ENCODE measurements at regions not wholly inside any gene's neighbourhood (a gene's known extent, or its start where the extent isn't known, plus 50 kb on each side); places are given as distances from the start of the nearest gene placed in this dataset.

DNA sequence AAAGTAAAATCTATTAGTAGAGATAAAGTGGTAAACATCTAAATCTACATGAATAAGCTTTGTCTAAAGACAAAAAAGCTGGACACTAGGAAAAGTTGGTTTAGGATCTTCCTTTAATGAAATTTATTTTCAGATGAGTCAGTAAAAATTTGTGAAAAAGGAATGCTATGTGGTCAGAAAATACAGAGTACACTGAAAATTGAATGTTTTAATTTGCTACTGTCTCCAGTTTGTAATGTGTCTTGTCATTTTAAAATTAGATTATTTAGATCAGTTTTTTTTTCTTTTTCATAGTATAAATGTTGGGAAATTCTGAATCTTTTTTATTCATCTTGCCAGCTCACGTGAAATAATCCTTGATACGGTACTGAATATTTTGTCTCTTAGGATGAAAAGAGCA is 56.9 kb downstream of the SLITRK6 start:
- DNase-seq: no peak

DNA sequence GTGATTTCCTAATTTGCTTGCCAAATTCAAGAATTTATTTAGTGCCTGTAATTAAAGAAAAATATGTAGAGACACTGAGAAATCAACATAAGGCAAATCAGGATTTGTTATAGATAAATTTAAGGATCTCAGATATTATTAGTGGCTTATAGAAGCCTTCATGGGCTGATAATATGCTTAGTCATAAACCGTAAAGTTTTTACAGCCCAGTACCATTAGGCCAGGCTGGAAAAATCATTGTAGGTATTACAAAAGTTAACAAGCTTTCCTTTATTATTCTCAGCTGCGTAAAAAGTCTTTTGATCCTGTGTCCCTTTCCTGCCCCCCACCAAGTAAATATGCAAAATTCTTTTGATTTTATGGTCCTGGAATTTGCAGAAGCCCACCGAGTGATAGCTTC is 58.2 kb downstream of the SLITRK6 start:
- no peak for DNase-seq

DNA sequence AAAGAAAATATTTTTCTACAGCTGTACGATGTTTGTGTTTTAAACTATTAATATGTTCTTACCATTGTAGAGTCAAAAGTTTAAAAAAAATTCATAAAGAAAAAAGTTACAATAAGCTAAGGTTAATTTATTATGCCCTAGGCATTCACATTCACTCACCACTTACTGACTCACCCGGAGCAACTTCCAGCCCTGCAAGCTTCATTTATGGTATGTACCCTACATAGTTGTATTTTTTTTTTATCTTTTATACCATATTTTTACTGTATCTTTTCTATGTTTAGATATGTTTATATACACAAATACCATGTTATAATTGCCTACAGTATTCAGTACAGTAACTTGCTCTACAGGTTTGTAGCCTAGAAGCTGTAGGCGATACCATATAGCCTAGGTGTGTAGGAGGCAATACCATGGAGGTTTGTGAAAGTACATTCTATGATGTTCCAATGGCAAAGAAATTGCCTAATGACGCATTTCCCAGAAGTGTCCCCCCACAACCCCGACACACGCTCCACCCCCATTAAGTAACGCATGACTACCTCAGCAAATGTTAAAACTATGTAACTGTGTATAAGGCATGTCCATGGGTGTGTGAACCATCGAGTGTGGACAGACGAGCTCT is 60.4 kb downstream of the SLITRK6 start:
- no peak for DNase-seq

DNA sequence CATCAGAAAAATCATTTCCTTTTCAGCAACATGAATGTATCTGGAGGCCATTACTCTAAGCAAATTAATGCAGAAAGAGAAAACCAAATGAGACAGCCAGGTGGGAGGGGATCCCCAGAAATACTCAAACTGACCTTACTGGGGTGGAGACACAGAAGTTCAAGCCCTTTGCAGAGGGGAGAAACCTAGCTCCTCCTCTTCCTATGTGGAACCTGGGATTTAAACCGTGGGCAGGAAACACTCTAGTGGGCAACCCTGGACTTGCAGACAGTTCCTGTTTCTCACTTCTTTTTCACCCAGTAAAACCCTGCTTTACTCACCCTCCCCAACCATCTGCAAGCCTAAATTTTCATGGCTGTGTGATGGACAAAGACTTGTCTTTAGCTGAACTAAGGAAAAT is 61.3 kb downstream of the SLITRK6 start:
- no peak for DNase-seq

DNA sequence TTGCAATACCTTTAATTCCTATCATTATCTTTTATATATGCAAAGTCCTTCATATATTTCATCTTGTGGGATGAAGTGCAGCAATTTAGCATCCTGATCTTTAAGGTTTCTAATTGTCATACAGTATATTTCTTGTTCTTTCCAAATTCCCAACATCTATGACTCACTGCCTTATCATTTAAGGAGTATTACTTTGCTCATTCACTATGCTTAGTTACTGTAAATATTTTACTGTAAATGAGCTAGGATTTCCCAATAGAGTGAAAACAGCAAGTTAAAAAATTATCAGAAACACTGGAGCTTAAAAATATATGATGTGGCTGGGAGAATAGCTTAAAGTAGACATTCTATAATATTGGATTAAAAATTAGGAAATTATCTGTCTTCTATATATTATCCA is 69.9 kb downstream of the SLITRK6 start:
- no peak for DNase-seq

DNA sequence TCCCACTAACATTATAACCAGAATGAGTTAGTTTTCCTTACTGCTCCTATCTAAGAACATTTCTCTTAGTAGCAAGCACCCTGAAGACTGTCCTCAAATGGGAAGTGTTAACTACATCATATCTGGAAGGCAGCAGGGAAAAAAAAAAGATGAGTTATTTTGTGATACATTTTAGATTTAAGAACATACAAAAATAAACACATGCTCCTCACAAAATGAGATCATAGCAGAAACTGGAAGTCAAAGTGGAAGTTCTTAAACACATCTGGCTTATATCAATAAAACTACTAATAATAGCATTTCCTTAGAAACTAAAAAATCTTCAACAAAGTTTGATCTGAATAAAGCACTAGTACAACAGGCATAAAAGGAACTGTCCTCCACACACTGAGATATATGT is 70.4 kb downstream of the SLITRK6 start:
- DNase-seq: no peak

DNA sequence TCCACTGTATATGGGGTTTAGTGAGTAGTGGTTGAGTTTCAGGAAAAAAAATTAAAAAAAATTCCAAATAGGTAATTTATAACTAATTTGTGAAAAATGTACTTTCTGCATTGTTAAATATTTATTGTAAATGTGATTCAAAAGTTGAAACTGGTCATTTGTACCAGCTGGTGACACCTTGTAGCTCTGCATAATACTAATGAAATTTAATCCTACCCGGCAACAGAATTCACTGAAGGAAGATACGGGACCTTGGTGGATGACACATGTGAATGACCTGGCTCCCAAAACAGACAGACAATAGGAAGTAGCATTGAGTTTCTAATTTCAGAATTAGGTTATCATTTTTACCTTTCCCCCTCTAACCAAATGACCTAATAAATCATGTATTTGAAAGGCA is 73.8 kb downstream of the SLITRK6 start:
- DNase-seq: no peak

DNA sequence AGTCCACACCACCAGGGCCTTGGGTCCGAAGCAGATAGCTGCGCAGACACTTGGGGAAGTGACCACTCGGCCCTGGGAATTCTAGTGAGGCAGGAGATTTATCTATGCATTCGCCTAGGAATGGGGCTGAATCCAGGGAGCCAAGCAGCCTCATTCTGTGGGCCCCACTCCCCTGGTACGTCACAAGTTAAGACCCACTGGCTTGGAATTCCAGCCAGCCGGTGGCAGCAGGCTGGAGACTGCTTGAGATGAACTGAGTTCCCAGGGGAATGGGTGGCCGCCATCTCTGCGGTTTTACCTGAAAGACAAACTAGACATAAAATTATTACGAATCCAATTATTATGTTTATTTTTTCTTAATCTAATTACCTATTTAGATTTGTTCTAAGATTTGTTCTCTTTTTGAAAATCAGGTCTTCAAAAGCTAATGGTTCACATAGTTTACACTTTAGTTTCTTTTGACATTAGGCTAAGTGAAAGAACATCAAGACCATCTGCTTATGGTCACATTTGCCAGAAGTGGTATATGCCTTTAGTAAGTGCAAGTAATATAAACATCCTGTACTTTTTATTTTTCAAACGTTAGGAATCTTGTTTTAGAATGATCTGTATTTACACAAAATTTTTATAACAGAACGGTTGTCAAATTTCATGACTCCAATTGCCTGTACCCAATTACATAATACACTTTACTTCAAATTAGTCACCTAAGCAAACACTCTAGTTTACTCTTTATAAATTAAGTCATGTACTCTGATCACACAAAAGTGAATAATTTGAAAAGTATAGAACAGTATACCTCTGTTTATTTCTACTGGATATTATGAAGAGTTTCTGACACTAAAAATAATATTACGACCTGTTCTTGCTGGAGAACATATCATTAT is 74.4 kb downstream of the SLITRK6 start:
- DNase-seq: no peak

DNA sequence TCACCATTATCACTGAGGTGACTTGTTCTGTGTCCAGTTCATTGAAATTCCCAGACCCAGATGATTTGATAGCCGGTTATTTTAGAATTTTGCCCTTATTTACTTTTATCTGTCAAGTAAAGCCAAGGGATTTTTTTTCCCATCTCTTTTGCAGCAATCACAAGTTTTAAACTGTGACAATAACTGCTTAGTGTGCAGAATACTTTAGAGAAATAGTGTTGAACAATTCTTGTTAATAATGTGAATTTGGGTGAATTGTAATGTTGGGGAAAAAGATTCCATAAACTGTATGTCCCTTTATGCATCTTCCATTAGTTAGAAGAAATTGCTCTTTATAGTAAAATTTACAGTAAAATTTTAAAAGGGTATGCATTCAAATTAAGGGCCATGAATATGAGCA is 79.5 kb downstream of the SLITRK6 start:
- DNase-seq: no peak

DNA sequence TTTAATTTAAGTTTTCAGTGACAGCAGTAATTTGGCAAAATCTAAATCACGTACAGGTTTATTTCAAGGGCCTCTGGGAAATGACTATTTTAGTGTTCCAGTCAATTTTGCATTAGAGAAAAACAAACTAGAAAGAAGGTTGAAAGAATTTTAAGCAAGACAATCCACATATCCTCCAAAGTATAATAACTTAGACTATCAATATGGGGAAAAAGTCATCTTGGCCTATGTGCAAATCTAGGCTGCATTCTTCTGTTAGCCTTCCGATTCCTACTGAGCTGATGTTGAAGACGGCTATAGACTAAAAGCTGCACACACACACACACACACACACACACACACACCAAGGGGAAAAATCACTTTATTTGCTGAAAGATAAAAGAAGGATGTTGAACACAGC is 81.3 kb downstream of the SLITRK6 start:
- DNase-seq: no peak

DNA sequence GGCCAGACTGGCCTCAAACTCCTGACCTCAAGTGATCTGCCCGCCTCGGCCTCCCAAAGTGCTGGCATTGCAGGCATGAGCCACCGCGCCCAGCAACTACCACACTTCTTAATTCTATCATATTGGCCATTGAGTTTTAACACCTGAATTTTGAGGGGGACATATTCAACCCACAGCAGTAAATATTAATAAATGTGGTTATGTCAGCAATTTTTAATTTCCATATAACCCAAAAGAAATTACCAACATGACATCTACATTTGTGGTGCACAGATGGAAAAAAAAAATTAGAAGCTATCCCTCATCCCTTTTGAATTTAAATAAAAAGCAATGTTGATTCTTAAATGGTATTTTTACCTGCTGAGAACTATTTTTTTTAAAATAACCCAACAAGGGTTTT is 88.7 kb downstream of the SLITRK6 start:
- DNase-seq: no peak

DNA sequence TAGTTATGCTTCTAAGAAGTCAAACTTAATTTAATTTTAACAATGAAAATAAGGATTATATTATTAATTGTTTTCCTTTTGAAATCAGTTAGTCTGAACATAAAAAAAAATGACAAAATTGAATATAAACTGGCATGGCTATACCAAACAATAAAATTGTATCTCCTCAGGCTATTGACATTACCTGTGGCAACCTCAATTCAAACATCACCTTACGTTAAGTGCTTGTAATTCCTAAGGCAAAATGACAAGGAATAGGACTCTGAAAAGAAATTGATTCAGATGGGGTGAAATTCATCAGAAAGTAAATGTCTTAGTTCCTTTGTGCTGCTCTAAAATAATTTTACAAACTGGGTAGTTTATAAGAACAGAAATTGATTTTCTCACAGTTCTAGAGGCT is 89.5 kb downstream of the SLITRK6 start:
- no peak for DNase-seq

DNA sequence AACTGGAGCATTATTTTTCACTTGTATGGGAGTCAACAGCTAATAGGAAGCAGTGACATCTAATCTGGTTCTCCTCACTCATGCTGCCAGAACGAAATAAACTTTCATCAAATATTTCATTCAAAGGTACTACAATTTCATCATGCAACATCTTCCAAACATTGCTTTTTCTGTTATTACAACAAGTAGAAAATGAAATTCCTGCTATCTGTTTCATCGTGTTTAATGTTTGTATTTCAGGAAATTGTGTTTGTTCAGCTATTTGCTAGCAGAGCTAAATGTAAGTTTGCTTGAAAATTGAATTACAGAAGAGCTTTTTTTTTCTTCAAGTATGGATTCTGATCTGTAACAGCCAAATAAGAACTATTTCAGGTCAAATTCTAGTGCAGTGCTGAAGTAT is 90.1 kb downstream of the SLITRK6 start:
- DNase-seq: no peak

DNA sequence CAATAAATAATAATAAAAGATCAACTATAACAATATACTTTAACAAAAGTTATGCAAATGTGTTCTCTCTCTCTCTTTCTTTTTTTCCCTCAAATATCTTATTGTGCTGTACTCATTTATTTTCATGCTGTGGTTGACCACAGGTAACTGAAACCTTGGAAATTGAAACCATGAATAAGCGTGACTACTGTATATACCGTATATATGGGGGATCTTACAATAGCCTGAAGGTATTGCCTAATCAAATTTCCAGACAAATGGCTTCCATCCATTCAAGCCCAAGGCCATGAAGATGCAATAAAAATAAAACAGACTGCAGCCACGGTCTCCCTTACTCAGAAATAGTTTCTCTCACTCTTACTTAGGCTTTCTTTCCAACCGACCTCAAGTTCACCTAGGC is 98.3 kb downstream of the SLITRK6 start:
- no peak for DNase-seq

DNA sequence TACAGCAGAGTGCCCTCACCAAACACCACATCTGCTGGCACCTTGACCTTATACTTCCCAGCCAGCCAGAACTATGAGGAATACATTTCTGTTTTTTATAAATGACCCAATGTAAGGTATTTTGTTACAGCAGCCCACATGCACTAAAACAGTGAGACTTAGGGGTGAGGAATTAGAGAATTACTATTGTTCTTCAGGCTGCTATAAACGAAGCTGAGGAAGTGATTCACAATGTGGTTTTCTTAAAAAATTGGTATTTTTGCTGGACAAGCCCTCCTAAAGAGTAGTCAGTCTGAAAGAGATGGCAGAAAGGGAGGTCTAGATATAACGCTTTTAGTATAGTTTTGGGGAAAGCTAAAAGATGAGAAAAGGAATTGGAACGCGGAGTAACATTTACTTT is 101.0 kb downstream of the SLITRK6 start:
- no peak for DNase-seq

DNA sequence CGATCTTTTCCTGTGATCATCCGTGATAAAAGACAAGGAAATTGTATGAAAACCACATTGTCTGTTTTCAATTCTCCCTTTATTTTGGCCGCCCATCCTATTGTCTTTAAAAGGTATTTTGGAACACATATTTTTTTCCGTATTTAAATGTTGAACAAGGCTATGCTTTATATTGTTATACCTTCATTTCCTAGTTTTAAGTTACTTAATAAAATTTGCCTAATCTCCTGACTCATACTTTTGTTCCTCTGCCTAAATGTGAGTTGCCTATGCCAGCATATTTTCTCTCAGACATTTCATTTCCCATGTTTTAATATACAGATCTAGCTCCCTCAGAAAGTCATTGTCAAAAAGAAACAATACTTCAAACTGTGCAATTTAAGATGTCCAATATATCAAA is 104.2 kb downstream of the SLITRK6 start:
- no peak for DNase-seq

DNA sequence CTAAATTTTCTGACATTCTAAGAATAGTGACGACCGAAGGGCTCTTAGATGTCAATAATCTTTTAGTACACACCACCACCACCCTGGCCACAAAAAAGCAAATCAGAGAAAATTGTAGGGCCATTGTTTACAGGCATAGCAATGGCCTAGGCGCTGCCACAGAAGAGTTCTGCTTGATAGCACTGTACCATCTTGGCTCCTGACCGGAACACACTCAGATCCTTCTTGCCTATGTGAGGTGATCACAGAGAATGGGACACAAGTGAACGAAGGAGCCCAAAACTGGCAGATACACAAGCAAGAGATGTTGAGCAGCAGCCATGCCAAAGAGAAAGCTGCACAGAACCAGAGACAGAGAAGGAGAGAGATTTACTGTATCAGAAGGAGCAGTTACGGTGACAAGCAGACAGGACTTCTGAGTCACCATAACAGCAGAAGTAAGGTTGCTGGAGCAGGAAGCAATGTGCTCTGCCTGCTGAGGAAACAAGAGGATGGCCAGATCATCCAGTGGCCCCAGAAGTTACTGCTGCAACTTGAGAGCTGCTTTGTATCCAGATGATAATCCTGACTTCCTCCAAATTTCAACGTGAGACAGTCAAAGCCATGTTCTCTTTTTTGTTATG is 105.2 kb downstream of the SLITRK6 start:
- DNase-seq: no peak

DNA sequence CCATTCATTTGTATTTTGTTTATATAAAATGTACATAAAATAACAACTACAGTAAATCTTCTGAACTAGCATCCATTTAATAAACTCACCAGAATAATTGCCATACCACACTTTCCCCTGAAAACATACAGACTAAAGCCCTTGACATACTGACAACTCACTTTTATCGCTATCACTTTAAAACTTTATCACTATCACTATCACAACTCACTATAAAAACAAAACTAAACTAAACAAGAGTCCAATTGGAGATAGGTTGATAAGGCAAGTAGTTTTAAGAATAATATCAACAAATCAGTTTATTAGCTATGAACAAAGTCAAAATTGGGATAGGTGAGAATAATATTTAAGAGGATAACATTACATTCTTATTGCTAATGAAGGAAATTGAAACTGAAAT is 108.9 kb downstream of the SLITRK6 start:
- no peak for DNase-seq

DNA sequence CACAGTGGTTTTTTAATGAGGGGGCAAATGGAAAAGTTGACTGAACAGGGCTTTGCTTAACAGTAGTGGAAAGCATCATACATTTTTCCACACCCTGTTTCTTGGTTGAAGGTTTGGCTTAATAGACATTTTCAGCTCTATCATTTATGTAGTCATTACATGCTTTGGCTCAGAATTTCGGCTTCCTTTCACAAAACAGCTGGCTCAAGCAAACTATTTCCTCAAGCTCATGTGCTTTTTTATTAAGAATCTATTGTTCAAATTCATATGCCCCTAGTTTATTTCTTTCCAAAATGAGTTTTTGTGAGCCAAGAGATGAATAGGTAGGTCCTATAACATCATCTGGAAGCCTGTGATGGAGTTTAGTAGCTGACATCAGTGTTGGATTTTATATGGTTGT is 113.8 kb downstream of the SLITRK6 start:
- no peak for DNase-seq

DNA sequence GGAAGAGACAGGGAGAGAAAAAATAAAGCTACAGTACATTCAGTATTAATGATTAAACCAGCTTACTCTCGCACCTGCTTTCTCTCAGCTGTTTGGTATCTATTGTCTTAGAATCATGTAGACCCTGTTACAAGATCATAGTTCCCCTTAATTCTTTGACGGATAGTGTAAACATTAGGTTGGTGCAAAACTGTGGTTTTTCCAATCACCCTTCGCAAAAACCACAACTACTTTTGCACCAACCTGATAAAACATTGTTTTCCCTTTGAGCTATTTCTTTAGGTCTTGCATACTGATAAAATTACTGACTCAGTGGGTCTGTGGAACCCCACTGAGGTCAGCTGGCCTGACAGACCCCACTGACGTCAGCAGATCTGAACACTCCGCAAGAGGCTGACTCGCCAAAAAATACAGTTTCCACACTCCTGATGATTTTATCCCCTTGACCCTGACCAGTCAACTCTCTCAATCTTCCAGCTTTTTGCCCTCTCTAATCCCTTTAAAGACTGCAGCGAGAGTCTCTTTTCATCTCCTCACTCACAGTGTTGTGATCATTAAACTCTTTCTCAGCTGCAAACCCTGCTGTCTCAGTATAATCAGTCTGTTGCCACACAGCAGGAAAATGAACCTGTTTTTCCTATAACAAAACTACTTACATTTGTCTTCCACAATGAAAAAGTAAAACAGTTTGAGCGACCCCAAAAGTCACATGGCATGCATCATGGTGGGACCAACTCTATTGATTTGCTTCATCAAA is 123.9 kb downstream of the SLITRK6 start:
- DNase-seq: no peak

DNA sequence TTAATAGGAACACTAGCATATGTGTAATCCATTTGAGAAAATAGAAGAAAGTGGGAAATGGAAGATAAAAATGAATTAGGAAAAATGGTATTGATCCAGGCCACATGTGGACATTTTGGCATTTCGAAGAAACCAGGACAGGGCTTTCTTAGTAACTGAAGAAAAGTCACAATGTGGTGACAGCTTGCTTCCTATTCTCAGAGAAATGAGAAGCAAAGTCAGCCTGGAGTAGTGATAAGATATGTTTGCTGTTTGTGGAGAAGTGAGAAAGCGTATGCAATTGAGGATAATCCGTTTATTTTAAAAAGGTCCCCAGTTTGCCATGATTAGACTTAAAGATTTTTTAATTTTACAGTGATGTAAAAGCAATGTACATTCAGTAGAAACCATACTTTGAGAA is 127.9 kb downstream of the SLITRK6 start:
- no peak for DNase-seq

DNA sequence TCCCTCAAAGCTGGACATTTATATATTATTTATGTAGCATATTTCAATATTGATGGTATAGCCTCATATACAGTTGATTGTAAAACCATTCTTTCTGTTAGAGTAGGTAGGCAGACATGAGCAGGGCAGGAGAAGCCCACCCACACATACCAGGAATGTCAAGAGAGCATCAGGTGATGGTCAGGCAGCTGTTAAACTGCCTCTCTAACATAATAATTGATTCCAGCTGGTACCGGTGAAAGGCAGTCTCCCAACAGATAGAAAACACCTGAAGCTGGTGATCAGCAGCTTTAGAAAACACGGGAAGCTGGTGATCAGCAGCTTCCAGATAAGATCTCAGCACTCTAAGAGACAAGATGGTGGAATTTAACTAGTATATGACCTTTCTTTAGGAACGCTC is 132.9 kb downstream of the SLITRK6 start:
- no peak for DNase-seq

DNA sequence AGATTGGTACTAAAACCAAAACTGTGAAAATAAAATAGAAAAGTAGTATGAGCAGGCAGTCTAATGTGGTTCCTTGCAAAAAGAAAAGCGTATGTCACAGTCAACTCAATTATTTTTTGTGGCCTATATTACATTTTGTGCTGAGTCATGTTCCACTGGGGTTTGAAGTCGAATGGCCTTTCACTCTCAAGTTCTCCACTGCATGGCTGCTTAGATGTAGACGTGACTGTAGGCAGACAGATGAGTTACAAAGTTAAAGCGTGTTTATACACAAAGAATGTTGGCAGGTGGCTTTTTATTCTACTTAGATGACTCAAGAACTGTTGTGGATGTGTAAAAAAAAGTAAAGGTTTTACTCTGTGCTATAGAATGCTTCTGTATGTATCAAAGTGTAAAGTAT is 133.9 kb downstream of the SLITRK6 start:
- DNase-seq: no peak

DNA sequence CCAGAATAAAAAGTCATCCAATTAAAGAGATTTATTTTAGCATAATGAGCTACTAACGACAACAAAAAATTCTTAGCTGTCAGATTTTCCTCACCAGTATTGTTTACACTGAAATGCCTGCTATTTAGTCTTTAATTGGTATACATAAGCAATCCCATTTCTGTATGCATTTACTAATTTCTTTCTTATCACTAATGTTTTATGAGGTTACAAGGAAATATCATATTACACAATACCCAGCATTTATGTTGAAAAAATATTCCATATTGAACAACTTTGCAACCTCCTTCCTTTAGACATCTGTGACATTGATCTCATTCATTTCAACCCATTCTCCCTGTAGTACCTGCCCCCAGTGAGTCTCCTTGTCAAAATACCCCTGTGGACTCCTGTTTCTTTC is 135.4 kb downstream of the SLITRK6 start:
- DNase-seq: no peak

Data from central memory CD4-positive, alpha-beta T cell (primary cell).